ENCODE measurements at regions not wholly inside any gene's neighbourhood (a gene's known extent, or its start where the extent isn't known, plus 50 kb on each side); places are given as distances from the start of the nearest gene placed in this dataset.
"Not testable (repeated sequence)": the region's sequence is repeated elsewhere in the genome, so short reads cannot be mapped to it uniquely, and the experiment has no call there.

- DNase-seq = not testable (repeated sequence)
Measured at GRCh38 chr17:77533697-77534096, 392.9 kb downstream of the SEC14L1 start.

GRCh38 chr17:77534137-77534536 lies 393.4 kb downstream of the SEC14L1 start:
- DNase-seq = no peak

- no peak for DNase-seq
Measured at GRCh38 chr17:77535435-77535834, 394.7 kb downstream of the SEC14L1 start.

DNA sequence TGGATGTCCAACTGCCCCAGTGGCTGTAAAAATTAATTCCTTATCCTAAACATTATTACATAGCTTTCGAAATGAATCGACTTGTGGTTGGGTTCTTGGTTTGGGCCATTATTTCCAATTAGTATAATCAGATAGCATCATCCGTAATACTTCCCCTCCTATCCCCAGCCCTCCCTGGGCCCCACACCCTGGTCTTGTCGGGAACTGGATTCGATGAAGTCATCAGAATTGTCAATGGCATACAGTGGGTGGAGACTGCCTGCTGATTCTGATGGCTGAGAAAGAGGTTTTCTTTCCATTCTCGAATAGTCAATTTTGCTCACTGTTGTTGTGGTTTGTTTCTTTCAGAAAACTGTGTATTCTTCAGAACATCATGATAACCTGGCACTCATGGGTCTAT lies 395.1 kb downstream of the SEC14L1 start:
- no peak for DNase-seq

DNA sequence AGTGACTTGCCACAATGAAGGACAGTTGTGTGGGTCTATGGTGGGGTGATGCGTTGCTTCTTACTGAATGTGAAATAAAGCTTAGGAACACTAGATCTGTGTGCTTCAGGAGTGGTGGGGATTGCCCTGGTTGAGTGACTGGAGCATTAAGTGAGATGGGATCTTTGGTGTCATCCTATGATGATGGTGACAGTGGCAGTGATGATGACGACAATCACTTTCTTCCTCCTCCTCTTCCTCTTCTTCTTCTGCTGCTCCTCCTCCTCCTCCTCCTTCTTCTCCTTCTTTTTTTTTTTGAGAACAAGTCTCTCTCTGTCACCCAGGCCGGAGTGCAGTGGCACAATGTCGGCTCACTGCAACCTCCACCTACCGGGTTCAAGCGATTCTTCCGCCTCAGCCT lies 396.8 kb downstream of the SEC14L1 start:
- DNase-seq = no peak

DNA sequence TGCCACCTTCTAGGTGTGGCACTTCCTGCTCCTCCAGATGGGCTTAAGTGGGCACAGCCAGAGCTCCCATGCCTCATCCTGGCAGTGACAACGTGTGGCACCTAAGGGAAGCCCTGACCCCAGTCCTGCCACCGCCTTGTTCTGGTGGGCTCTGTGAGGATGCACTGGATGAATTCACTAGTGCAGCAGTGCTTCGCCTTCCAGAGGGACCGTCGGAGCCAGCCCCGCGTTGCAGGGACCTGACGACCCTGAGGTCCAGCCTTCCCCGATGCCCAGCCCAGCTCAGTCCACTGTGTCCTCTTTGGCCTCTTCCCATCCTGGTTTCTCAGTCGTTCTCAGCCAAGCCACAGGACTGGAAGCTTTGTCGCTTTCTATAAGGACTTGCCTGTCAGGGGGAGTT lies 399.8 kb downstream of the SEC14L1 start:
- no peak for DNase-seq

DNA sequence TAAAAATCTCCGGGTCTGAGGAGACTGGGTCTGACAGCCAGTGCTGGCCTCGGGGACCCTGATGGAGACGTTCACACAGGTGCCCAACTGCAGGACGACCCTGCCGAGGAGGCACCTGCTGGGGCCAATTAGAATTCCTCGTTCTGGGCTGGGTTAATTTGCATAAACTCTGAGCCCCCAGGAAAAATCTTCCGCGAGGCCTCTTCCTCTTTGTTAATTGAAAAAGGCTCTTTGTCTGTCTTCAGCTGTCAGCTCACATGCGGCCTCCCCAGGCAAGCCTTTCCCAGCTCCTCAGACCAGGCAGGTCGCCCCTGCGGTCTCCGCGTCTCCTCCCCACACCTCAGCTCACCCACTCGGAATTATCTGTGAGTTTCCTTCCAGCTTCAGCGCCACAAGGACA lies 400.2 kb downstream of the SEC14L1 start:
- DNase-seq = no peak

- DNase-seq = no peak
Measured at GRCh38 chr17:77542011-77542410, 401.2 kb downstream of the SEC14L1 start.

DNA sequence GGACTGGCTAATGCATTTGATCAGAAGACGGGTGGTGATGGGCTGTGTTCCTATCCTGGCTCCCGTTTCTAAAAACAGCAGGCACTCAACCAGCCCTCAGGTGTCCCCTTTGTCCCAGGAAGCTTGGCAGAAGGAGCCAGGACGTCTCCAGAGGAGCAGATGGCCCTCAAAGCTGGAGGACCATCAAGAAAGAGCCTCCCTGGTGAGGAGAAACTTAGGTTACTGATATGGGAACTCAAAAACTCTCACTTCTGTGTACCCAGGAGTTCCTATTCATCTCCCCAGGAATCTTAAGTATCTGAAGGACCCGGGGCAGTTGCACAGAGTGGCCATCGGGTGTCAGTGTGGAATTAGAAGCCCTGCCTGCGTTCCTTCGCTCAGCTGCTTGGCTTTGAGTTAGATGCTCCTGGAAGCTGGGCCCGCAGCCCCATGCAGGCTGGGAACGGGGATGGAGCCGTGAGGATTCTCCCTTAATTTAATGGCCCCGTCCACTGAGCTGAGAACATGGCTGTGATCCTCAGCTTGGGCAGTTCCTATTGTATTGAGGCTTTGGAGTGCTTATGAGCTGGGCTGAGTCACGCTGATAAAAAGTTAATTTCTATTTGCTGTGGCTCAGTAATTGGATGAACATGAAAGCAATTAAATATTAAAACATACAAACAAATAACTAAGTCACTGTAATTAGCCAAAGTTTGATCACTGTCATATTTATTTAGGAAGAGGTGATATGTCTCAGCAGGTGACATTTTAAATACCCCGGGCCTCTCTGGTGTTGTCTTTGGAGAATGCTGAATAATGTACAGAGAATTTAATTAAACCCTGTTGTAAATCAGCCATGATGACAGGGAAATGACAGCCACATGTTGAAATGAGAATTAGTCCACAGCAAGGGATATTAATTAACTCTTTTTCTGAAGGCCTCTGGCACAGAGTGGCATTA lies 402.1 kb downstream of the SEC14L1 start:
- DNase-seq = peak; percentile 20

DNA sequence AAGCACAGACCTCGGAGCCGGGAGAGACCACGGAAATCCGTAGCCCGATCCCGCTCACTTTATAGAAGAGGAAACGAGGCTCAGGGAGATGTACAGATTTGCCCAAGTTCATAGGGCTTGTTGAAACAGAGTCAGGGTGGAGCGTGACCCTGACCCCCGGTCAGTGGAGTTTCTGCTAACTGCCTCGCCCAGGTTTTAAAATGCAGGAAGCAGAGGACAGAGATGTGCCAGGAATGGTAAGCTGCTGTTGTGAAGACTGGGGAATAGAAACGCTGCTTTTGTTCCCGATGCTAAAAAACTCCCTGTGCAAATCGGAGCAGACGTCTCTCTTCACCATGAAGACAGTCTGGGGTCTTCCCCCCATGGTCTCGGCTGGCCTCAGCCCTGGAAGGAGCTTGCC lies 403.0 kb downstream of the SEC14L1 start:
- DNase-seq = no peak

GRCh38 chr17:77544347-77545110 lies 403.8 kb downstream of the SEC14L1 start:
- no peak for DNase-seq

GRCh38 chr17:77546772-77547241 lies 406.0 kb downstream of the SEC14L1 start:
- DNase-seq = no peak

GRCh38 chr17:77548967-77549366 lies 408.2 kb downstream of the SEC14L1 start:
- no peak for DNase-seq

- no peak for DNase-seq
Measured at GRCh38 chr17:77549726-77550366, 408.7 kb upstream of the TNRC6C start.

DNA sequence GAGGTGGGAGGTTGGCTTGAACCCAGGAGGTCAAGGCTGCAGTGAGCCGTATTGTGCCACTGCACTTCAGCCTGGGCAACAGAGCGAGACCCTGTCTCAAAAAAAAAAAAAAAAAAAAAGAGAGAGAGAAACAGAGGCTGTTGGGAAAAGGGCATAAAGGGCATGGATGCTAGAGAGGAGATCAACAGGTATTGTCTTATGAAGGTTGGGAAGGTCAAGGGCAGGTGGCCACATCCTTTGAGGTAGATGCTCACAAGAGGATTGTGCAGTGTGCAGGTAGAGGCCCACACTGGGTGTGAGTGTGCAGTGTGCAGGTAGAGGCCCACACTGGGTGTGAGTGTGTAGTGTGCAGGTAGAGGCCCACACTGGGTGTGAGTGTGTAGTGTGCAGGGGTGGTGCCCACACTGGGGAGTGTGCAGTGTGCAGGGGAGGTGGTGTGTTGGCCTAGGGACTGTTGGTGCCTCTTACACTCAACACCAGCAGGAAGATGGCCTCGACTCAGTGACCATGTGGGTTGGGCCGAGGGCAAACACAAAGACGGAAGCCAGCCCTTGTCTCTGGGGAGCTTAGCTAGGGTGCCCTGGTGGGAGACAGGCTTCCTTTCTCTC lies 404.9 kb upstream of the TNRC6C start:
- DNase-seq = no peak

GRCh38 chr17:77555121-77555591 lies 403.3 kb upstream of the TNRC6C start:
- DNase-seq = no peak

DNA sequence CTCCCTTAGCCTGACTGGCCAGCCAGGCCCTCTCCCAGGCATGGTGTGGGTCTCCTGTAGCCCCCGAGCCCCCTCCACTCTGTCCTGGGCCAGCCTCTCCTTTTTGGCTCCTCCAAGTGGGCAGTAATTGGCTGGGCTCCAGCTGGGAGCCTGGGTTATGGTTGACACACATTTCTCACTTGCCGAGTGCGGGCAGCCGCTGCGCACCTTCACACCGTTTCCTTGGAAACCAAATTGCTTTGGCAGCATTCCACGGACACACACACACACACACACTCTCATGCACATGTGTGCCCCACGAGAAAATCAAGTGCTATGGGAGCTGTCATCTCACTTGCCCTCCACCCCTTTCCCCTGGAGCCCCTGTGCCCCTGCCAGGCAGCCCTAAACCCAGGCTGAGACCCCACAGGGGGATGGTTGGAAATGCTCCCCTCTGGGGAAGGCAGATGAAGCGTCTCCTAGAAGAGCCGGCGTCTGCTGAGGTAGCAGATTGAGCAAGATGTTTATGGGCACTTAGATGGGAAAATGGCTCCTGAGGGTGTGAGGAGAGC lies 402.7 kb upstream of the TNRC6C start:
- no peak for DNase-seq

DNA sequence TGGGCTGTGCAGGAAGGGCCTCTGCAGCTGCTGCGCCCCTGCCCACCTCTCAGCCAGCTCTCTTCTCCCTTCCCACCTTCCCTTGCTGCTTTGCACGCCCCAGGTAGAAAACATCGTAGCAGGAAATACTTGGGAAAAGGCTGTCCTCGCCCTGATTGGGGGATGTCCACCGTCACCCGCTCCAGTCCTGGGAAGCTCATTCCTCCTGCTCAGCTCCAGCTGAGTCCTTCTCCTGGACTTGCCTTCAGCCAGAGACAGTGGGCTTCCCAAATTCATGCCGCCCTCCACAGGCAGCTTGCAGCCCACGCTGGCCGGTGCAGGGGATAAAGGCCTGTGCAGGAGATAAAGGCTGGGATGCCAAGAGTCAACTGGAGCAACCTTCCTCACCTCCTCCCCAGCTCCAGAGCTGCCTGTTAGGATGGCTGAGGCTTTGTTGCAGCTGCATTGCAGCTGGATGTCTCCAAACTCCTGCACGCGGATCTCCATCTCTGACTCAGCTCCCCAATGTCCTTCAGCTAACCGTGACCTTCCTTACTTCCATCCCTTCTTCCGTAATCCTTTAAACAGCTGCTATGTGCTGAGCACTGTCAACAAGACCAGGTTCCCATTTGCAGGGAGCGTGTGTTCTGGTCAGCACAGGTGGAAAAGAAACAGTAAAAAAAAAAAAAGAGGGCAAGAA lies 402.0 kb upstream of the TNRC6C start:
- DNase-seq = no peak

DNA sequence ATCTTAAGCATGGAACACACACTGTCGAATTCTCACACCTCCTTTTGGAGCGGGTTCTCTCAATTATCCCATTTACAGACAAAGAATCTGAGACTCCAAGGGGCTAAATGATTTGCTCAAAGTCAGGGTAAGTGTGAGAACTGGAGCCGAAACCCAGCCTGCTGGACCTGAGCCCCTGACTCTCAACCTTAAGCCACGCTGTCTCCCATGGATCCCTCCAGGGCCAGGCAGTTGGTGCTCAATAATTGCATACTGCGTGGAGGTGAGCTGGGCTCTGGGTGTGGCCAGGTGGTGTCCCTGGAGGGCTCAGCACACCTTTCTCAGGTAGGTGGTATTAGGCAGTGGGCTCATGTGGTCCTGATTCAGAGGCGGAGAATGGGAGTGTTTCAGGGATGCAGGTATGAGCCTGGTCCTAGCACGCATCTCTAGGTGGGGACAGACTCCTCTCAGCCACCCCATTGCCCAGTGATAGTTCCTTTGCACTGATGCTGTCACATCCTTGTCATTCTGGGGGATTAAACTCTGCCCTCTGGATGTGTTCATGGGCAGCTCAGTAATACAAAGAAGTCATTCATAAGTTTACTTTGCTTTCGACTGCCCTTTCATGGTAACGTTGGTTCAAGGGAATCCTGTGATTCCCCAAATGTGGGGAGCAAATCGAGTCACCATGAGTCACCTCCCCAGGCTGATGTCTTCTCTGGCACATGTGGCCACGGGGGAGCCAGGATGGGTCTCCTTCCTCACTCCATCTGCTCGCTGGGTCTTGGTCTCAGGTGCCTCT lies 399.5 kb upstream of the TNRC6C start:
- no peak for DNase-seq

DNA sequence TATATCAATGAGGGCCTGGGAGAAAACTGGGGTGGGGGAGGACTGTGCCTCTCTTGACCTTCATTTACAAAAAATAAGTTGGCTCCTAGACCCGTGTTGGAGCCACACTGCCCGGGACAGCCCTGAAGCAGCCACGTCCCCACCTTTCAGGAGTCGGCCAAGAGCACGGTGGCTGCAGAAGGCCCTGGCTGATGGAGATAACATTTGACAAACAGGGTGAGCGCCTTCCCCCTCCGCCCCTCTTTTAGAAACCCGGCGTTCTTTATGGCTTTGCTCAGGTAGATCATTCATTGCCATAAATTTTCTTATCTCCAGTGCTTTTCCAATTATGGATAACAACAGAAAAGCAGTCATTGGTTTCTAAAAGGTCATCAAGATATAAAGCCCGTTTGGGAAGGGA lies 398.1 kb upstream of the TNRC6C start:
- DNase-seq = no peak

- no peak for DNase-seq
Measured at GRCh38 chr17:77560841-77561240, 397.7 kb upstream of the TNRC6C start.
